H1 (cell line): ENCODE measurements at regions not wholly inside any gene's neighbourhood (a gene's known extent, or its start where the extent isn't known, plus 50 kb on each side); places are given as distances from the start of the nearest gene placed in this dataset.
A peak's percentile ranks its signal among the peaks of the same experiment; 100 is the strongest.

Source experiments
- CTCF ChIA-PET: fragments of 300-600 bp; sonication (Branson Sonifier 250); formaldehyde crosslinking; loops from one replicate; lab custom pipeline; 2021; ENCODE audit not compliant: partially characterized antibody; lab: Charles Lee
- POLR2A ChIA-PET: fragments of 300-600 bp; sonication (Branson Sonifier 250); formaldehyde crosslinking; loops from one replicate; lab custom pipeline; 2021; ENCODE audit warnings: inconsistent platforms; ENCODE audit not compliant: partially characterized antibody; lab: Charles Lee
- DNase-seq, 2 experiments: peaks; one replicate each; pipeline versions ENCODE4 v3.0.0 to v3.0.0-alpha.2; 2010 to 2022; ENCODE audit warnings: low spot score in 2 of 2, low read depth in 1 of 2, mixed read lengths in 1 of 2
- FAIRE-seq: peaks from 2 replicates; lab custom pipeline; 2011; peaks lifted over from hg19 to GRCh38; lab: Jason Lieb, UNC
- H2AFZ ChIP-seq: 2 replicates; pipeline ENCODE4 v1.8.1; 2012; ENCODE audit warnings: low read length, inconsistent platforms
- H2AK5ac ChIP-seq: 2 replicates; pipeline ENCODE4 v1.6.1; 2013; ENCODE audit warnings: low read depth, low read length
- H2BK120ac ChIP-seq: replicated peaks from 2 replicates; pipeline ENCODE3; 2013; ENCODE audit warnings: low read depth, low read length, inconsistent platforms
- H2BK12ac ChIP-seq: 2 replicates; pipeline ENCODE4 v1.6.1; 2013; ENCODE audit warnings: low read depth, low read length
- H2BK15ac ChIP-seq: 2 replicates; pipeline ENCODE4 v1.6.1; 2013; ENCODE audit warnings: low read length
- H2BK20ac ChIP-seq: 2 replicates; pipeline ENCODE4 v1.6.1; 2013; ENCODE audit warnings: low read length
- H2BK5ac ChIP-seq: 2 replicates; pipeline ENCODE4 v1.6.1; 2013; ENCODE audit warnings: low read depth, low read length
- H3K14ac ChIP-seq: 2 replicates; pipeline ENCODE4 v1.6.1; 2013; ENCODE audit warnings: inconsistent platforms; ENCODE audit not compliant: insufficient read length
- H3K18ac ChIP-seq: 2 replicates; pipeline ENCODE4 v1.6.1; 2013; ENCODE audit warnings: low read length; ENCODE audit errors: extremely low read depth
- H3K23ac ChIP-seq: 2 replicates; pipeline ENCODE4 v1.6.1; 2013; ENCODE audit warnings: inconsistent platforms; ENCODE audit not compliant: insufficient read length
- H3K23me2 ChIP-seq: 2 replicates; pipeline ENCODE4 v1.6.1; 2013; ENCODE audit warnings: low read depth, low read length
- H3K27ac ChIP-seq: 2 replicates; pipeline ENCODE4 v1.6.1; 2011; ENCODE audit warnings: low read depth, low read length, inconsistent platforms
- H3K27me3 ChIP-seq, 4 experiments: replicated peaks in 1 of 4; 1 replicate in 1 of 4; 2 replicates in 3 of 4; pipeline versions ENCODE4 v1.6.1 to v1.8.1; 2011 to 2013; ENCODE audit warnings: low read length in 3 of 4, mild to moderate bottlenecking in 3 of 4, inconsistent platforms in 2 of 4, mixed read lengths in 2 of 4, moderate library complexity in 1 of 4; ENCODE audit not compliant: control insufficient read depth in 3 of 4, insufficient read depth in 3 of 4; ENCODE audit errors: extremely low read depth in 1 of 4
- H3K36me3 ChIP-seq, 4 experiments: 2 replicates each; pipeline versions ENCODE4 v1.6.1 to v1.8.1; 2011 to 2013; ENCODE audit warnings: mild to moderate bottlenecking in 4 of 4, low read length in 3 of 4, moderate library complexity in 2 of 4, control low read depth in 1 of 4, inconsistent platforms in 1 of 4; ENCODE audit not compliant: insufficient read depth in 4 of 4, control insufficient read depth in 2 of 4
- H3K4ac ChIP-seq: replicated peaks from 2 replicates; pipeline ENCODE3; 2013; ENCODE audit warnings: low read length, low read depth, mixed read lengths, inconsistent platforms; ENCODE audit not compliant: insufficient read length
- H3K4me1 ChIP-seq, 4 experiments: replicated peaks in 1 of 4; 1 replicate in 1 of 4; 2 replicates in 3 of 4; pipeline versions ENCODE4 v1.6.1 to v1.8.1; 2011 to 2013; ENCODE audit warnings: low read length in 3 of 4, inconsistent platforms in 2 of 4, mixed read lengths in 1 of 4; ENCODE audit not compliant: insufficient read depth in 4 of 4, control insufficient read depth in 3 of 4
- H3K4me2 ChIP-seq, 2 experiments: 2 replicates each; pipeline versions ENCODE4 v1.6.1 to v1.8.1; 2011 to 2013; ENCODE audit warnings: low read depth in 2 of 2, low read length in 2 of 2, control low read depth in 1 of 2, inconsistent platforms in 1 of 2, mild to moderate bottlenecking in 1 of 2; ENCODE audit not compliant: insufficient read depth in 1 of 2
- H3K4me3 ChIP-seq, 4 experiments: fragments of 200-600, 300-600 bp in 1 of 4; sonication (generic), shearing (Covaris generic), sonication (Bioruptor Twin) in 1 of 4; 2 replicates each; pipeline versions ENCODE4 v1.5.1 to v1.8.1; 2011 to 2016; ENCODE audit warnings: low read length in 4 of 4, low read depth in 3 of 4, control low read depth in 2 of 4, inconsistent platforms in 2 of 4, mild to moderate bottlenecking in 2 of 4, mixed read lengths in 1 of 4, moderate library complexity in 1 of 4; ENCODE audit not compliant: insufficient read depth in 2 of 4; ENCODE audit errors: extremely low read depth in 1 of 4
- H3K56ac ChIP-seq: replicated peaks from 2 replicates; pipeline ENCODE3; 2013; ENCODE audit warnings: low read depth, mild to moderate bottlenecking, mixed read lengths, low read length, inconsistent platforms; ENCODE audit not compliant: insufficient read length
- H3K79me1 ChIP-seq: 2 replicates; pipeline ENCODE4 v1.6.1; 2013; ENCODE audit warnings: low read depth, low read length, control low read depth
- H3K79me2 ChIP-seq, 2 experiments: 2 replicates each; pipeline versions ENCODE4 v1.6.1 to v1.8.1; 2012 to 2013; ENCODE audit warnings: low read length in 2 of 2, mild to moderate bottlenecking in 2 of 2, inconsistent platforms in 1 of 2; ENCODE audit not compliant: insufficient read depth in 2 of 2, control insufficient read depth in 1 of 2
- H3K9ac ChIP-seq, 4 experiments: replicated peaks in 1 of 4; 1 replicate in 1 of 4; 2 replicates in 3 of 4; pipeline versions ENCODE4 v1.6.1 to v1.8.1; 2011 to 2013; ENCODE audit warnings: low read depth in 3 of 4, low read length in 3 of 4, control low read depth in 2 of 4, mild to moderate bottlenecking in 2 of 4, moderate library complexity in 2 of 4, inconsistent platforms in 1 of 4; ENCODE audit errors: extremely low read depth in 1 of 4
- H3K9me3 ChIP-seq, 2 experiments: 2 replicates each; pipeline versions ENCODE4 v1.6.1 to v1.8.1; 2012 to 2013; ENCODE audit warnings: mild to moderate bottlenecking in 2 of 2, moderate library complexity in 2 of 2, control low read depth in 1 of 2, inconsistent platforms in 1 of 2, low read depth in 1 of 2, low read length in 1 of 2, mixed read lengths in 1 of 2; ENCODE audit not compliant: insufficient read depth in 2 of 2
- H4K20me1 ChIP-seq, 2 experiments: replicated peaks in 1 of 2; 2 replicates each; pipeline versions ENCODE3 to v1.8.1; 2011 to 2013; ENCODE audit warnings: inconsistent platforms in 2 of 2, low read length in 2 of 2, mild to moderate bottlenecking in 1 of 2; ENCODE audit not compliant: insufficient read depth in 2 of 2, control insufficient read depth in 1 of 2
- H4K5ac ChIP-seq: 2 replicates; pipeline ENCODE4 v1.6.1; 2013; ENCODE audit warnings: low read length, low read depth, mixed read lengths, inconsistent platforms; ENCODE audit not compliant: insufficient read length
- H4K8ac ChIP-seq: 2 replicates; pipeline ENCODE4 v1.8.0; 2013; ENCODE audit warnings: mild to moderate bottlenecking, moderate library complexity, low read length, inconsistent platforms; ENCODE audit not compliant: insufficient read depth; ENCODE audit errors: extremely low read depth
- H4K91ac ChIP-seq: replicated peaks from 2 replicates; pipeline ENCODE3; 2013; ENCODE audit warnings: low read length, mixed read lengths, inconsistent platforms; ENCODE audit not compliant: insufficient read length
- BACH1 ChIP-seq: IDR thresholded peaks from 2 replicates; pipeline ENCODE4 v1.6.1; 2012; ENCODE audit warnings: low read length, improper control_type of control experiment
- CBX5 ChIP-seq: fragments of 300-800, 300-1000 bp; sonication (generic); IDR thresholded peaks from 2 replicates; pipeline ENCODE4 v1.7.1; 2016; ENCODE audit warnings: antibody characterized with exemption, low read length, low read depth
- CHD2 ChIP-seq: IDR thresholded peaks from 2 replicates; pipeline ENCODE4 v1.6.1; 2012; ENCODE audit warnings: low read length, improper control_type of control experiment
- GABPA ChIP-seq: IDR thresholded peaks from 2 replicates; pipeline ENCODE4 v1.6.1; 2011; ENCODE audit warnings: mild to moderate bottlenecking, low read length, moderate library complexity, borderline replicate concordance; ENCODE audit not compliant: insufficient read depth
- POU5F1 ChIP-seq: IDR thresholded peaks from 2 replicates; pipeline ENCODE4 v1.6.1; 2011; ENCODE audit warnings: low read depth, mild to moderate bottlenecking, low read length, moderate library complexity
- SRF ChIP-seq: IDR thresholded peaks from 2 replicates; pipeline ENCODE4 v1.6.1; 2011; ENCODE audit warnings: mild to moderate bottlenecking, low read depth, low read length, moderate library complexity
- TAF1 ChIP-seq: IDR thresholded peaks from 2 replicates; pipeline ENCODE4 v1.6.1; 2011; ENCODE audit warnings: mild to moderate bottlenecking, low read depth, low read length
- WGBS, 2 experiments: shearing (Covaris generic) in 1 of 2; methylation state at CpG; one replicate each; pipeline versions ENCODE4 v1.1.6 to v1.1.7; 2013 to 2015; ENCODE audit warnings: low lambda C conversion rate in 2 of 2, mixed read lengths in 2 of 2, inconsistent platforms in 1 of 2, low coverage in 1 of 2, missing lambda C conversion rate in 1 of 2; ENCODE audit not compliant: insufficient replicate concordance in 2 of 2, insufficient coverage in 1 of 2, insufficient read length in 1 of 2; ENCODE audit errors: extremely low coverage in 1 of 2, missing lambda C conversion rate in 1 of 2; 5-methylcytosine and 5-hydroxymethylcytosine counted together
- TF ChIP-seq, protein P1 (sequence below), 3 experiments: IDR thresholded peaks; 1 replicate in 2 of 3; 2 replicates in 1 of 3; pipeline versions ENCODE4 v1.5.1 to v1.6.1; 2011; ENCODE audit warnings: low read length in 3 of 3, mild to moderate bottlenecking in 3 of 3, inconsistent platforms in 2 of 3, low read depth in 1 of 3, moderate library complexity in 1 of 3; ENCODE audit not compliant: insufficient read depth in 1 of 3; ENCODE audit errors: control extremely low read depth in 1 of 3
- TF ChIP-seq, protein P2 (sequence below): IDR thresholded peaks from 2 replicates; pipeline ENCODE4 v1.6.1; 2012; ENCODE audit warnings: inconsistent platforms
- TF ChIP-seq, protein P3 (sequence below): IDR thresholded peaks from 2 replicates; pipeline ENCODE4 v1.6.1; 2012; ENCODE audit warnings: inconsistent platforms

DNA sequence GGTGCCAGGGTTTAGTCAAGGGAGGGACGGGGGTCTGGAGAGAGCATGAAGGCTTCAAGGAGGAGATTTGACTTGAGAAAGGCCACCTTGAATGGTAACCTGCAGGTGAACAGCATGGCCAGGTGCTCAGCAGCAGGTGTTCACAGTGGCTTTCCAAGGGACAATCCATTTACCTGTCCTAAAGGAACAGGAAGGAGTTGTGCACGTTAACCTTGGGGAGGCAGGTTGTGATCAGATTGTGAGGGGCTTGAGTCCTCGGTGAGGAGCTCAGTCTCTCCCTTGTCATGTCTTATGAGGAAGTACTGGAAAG is 120.1 kb upstream of the ERCC6L2 start:
- ChIA-PET CTCF (interaction anchor here (0.9 to 1.8 kb wide), 3 partner anchors 18 to 154 kb away, joined by 3 to 6 read pairs (median 4); no protein-coding TSS in a partner anchor), POLR2A (interaction anchor here (0.7 to 3.4 kb wide), 3 partner anchors 10 to 120 kb away, joined by 3 to 14 read pairs (median 14); partner anchors contain the start of gene ERCC6L2)
- Histone ChIP-seq H4K5ac (no peak overlapping the region), H2BK120ac (peak overlapping the region; percentile 10), H4K91ac (no peak overlapping the region), H3K79me2 (no peaks in the 10 kb centered on the region), H3K14ac (no peak overlapping the region), H2BK12ac (peak overlapping the region; percentile 86), H2AK5ac (peak overlapping the region; percentile 93), H3K18ac (peak overlapping the region; percentile 26; the same call in 1 of the 2 replicates), H3K4me2 (peak overlapping the region; percentile 46 to 55; a peak in 3 of 4 replicates), H3K27me3 (peaks cover 0 to 31% (median 19%) of the 10 kb centered on the region in 4 experiments; a peak in 5 of 7 replicates), H3K23me2 (no peaks in the 10 kb centered on the region; the same call in 1 of the 2 replicates), H4K8ac (no peak overlapping the region), H3K4me1 (peaks cover 24 to 47% (median 27%) of the 10 kb centered on the region in 4 experiments), H4K20me1 (no peaks in the 10 kb centered on the region), H3K9ac (no peak overlapping the region), H3K4ac (no peak overlapping the region), H3K27ac (no peak overlapping the region), H3K36me3 (no peaks in the 10 kb centered on the region), H3K4me3 (peak overlapping the region in 1 of 4 experiments; percentile 39; a peak in 1 of 8 replicates), H3K23ac (no peak overlapping the region), H3K79me1 (no peaks in the 10 kb centered on the region), H2AFZ (no peak overlapping the region), H2BK20ac (peak overlapping the region; percentile 68), H2BK15ac (0 out of 2 replicates have a peak overlapping the region, but pooled peaks have one; percentile 40), H2BK5ac (peak overlapping the region; percentile 48; the same call in 1 of the 2 replicates), H3K9me3 (no peaks in the 10 kb centered on the region), H3K56ac (no peak overlapping the region)
- FAIRE-seq (no peak), DNase-seq (no peak)
- TF ChIP-seq CHD2: no peak
- TF ChIP-seq POU5F1: no peak
- TF ChIP-seq CBX5: no peak
- TF ChIP-seq, protein P1, sequence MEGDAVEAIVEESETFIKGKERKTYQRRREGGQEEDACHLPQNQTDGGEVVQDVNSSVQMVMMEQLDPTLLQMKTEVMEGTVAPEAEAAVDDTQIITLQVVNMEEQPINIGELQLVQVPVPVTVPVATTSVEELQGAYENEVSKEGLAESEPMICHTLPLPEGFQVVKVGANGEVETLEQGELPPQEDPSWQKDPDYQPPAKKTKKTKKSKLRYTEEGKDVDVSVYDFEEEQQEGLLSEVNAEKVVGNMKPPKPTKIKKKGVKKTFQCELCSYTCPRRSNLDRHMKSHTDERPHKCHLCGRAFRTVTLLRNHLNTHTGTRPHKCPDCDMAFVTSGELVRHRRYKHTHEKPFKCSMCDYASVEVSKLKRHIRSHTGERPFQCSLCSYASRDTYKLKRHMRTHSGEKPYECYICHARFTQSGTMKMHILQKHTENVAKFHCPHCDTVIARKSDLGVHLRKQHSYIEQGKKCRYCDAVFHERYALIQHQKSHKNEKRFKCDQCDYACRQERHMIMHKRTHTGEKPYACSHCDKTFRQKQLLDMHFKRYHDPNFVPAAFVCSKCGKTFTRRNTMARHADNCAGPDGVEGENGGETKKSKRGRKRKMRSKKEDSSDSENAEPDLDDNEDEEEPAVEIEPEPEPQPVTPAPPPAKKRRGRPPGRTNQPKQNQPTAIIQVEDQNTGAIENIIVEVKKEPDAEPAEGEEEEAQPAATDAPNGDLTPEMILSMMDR (IDR thresholded peaks at IDR 0.05; ENCODE audit: control extremely low read depth in 1 of 3, insufficient read depth in 1 of 3, low read depth in 1 of 3, low read length in 3 of 3): no peak
- TF ChIP-seq, protein P2, sequence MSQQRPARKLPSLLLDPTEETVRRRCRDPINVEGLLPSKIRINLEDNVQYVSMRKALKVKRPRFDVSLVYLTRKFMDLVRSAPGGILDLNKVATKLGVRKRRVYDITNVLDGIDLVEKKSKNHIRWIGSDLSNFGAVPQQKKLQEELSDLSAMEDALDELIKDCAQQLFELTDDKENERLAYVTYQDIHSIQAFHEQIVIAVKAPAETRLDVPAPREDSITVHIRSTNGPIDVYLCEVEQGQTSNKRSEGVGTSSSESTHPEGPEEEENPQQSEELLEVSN: peak; percentile 51; the same call in 1 of the 2 replicates
- TF ChIP-seq, protein P3, sequence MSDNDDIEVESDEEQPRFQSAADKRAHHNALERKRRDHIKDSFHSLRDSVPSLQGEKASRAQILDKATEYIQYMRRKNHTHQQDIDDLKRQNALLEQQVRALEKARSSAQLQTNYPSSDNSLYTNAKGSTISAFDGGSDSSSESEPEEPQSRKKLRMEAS: peak; percentile 51; the same call in 1 of the 2 replicates
- no peak for TF ChIP-seq TAF1
- no peak for TF ChIP-seq BACH1
- no peak for TF ChIP-seq GABPA
- TF ChIP-seq SRF: no peak
- 81% methylated on average over 3 of the region's 3 CpGs; no CpG with 5 or more reads in 1 of the 2 experiments for WGBS, 2 experiments
